ENCODE measurements at regions not wholly inside any gene's neighbourhood (a gene's known extent, or its start where the extent isn't known, plus 50 kb on each side); places are given as distances from the start of the nearest gene placed in this dataset.
A peak's percentile ranks its signal among the peaks of the same experiment; 100 is the strongest.
"Not testable (repeated sequence)": the region's sequence is repeated elsewhere in the genome, so short reads cannot be mapped to it uniquely, and the experiment has no call there.

- H3K9me3 Mint-ChIP-seq (ENCODE audit: low read depth): no peaks in the 10 kb centered on the region
- no peaks in the 10 kb centered on the region for H3K27me3 Mint-ChIP-seq (ENCODE audit: low read depth)
- TF ChIP-seq CTCF (IDR thresholded peaks at IDR 0.05): no peak
- H3K4me3 Mint-ChIP-seq (ENCODE audit: unreplicated experiment): no peak overlapping the region
- no peaks in the 10 kb centered on the region for H3K36me3 Mint-ChIP-seq (ENCODE audit: low read depth)
- H3K4me1 Mint-ChIP-seq (ENCODE audit: low read depth): peaks cover 20% of the 10 kb centered on the region
- DNase-seq (ENCODE audit: low spot score): no peak
- H3K27ac Mint-ChIP-seq (ENCODE audit: unreplicated experiment): no peak overlapping the region
These were observed 76.0 kb upstream of the RASA1 start for GRCh38 chr5:87191645-87192044.

GRCh38 chr5:87195104-87195591 is 72.5 kb upstream of the RASA1 start:
- Mint-ChIP-seq H3K4me3 (ENCODE audit: unreplicated experiment) (no peak overlapping the region), H3K27ac (ENCODE audit: unreplicated experiment) (peak overlapping the region; percentile 84), H3K9me3 (ENCODE audit: low read depth) (no peaks in the 10 kb centered on the region), H3K4me1 (ENCODE audit: low read depth) (peaks cover 20% of the 10 kb centered on the region), H3K36me3 (ENCODE audit: low read depth) (no peaks in the 10 kb centered on the region), H3K27me3 (ENCODE audit: low read depth) (no peaks in the 10 kb centered on the region)
- no peak for DNase-seq (ENCODE audit: low spot score)
- no peak for TF ChIP-seq CTCF (IDR thresholded peaks at IDR 0.05)

DNA sequence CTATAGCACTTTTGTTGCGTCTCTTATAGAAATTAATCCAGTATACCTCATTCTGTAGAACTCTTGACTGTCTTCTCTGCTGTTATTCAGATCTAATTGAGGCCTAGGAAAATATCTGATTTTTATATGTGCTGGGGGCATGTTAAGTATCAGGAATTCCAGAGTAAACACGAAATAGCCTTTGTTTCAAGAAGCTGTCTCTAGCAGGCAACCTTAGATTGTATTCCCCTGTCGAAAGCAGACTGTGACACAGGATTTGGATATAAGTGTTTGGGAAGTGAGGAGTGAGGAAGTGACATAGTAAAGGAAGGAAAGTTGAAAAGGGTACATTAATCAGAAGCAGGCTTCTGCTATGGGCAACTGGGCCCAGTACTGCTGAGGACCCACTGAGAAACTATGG is 72.1 kb upstream of the RASA1 start:
- peaks cover 20% of the 10 kb centered on the region for H3K4me1 Mint-ChIP-seq (ENCODE audit: low read depth)
- no peak for DNase-seq (ENCODE audit: low spot score)
- no peak for TF ChIP-seq CTCF (IDR thresholded peaks at IDR 0.05)
- H3K27ac Mint-ChIP-seq (ENCODE audit: unreplicated experiment): peak overlapping the region; percentile 73
- H3K27me3 Mint-ChIP-seq (ENCODE audit: low read depth): no peaks in the 10 kb centered on the region
- H3K36me3 Mint-ChIP-seq (ENCODE audit: low read depth): no peaks in the 10 kb centered on the region
- H3K4me3 Mint-ChIP-seq (ENCODE audit: unreplicated experiment): no peak overlapping the region
- H3K9me3 Mint-ChIP-seq (ENCODE audit: low read depth): peaks cover 3% of the 10 kb centered on the region

- H3K4me3 Mint-ChIP-seq (ENCODE audit: unreplicated experiment): no peak overlapping the region
- no peak for TF ChIP-seq CTCF (IDR thresholded peaks at IDR 0.05)
- H3K27me3 Mint-ChIP-seq (ENCODE audit: low read depth): no peaks in the 10 kb centered on the region
- peaks cover 4% of the 10 kb centered on the region for H3K36me3 Mint-ChIP-seq (ENCODE audit: low read depth)
- H3K9me3 Mint-ChIP-seq (ENCODE audit: low read depth): peaks cover 6% of the 10 kb centered on the region
- peaks cover 20% of the 10 kb centered on the region for H3K4me1 Mint-ChIP-seq (ENCODE audit: low read depth)
- no peak overlapping the region for H3K27ac Mint-ChIP-seq (ENCODE audit: unreplicated experiment)
- no peak for DNase-seq (ENCODE audit: low spot score)
These were observed 69.7 kb upstream of the RASA1 start for GRCh38 chr5:87198010-87198409.

DNA sequence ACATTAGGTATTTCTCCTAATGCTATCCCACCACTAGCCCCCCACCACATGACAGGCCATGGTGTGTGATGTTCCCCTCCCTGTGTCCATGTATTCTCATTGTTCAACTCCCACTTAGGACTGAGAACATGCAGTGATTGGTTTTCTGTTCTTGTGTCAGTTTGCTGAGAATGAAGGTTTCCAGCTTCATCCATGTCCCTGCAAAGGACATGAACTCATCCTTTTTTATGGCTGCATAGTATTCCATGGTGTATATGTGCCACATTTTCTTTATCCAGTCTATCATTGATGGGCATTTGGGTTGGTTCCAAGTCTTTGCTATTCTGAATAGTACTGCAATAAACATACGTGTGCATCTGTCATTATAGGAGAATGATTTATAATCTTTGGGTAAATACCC is 68.4 kb upstream of the RASA1 start:
- not testable (repeated sequence) for DNase-seq (ENCODE audit: low spot score); H3K27me3 Mint-ChIP-seq (ENCODE audit: low read depth); H3K36me3 Mint-ChIP-seq (ENCODE audit: low read depth); H3K4me3 Mint-ChIP-seq (ENCODE audit: unreplicated experiment); H3K27ac Mint-ChIP-seq (ENCODE audit: unreplicated experiment)
- Mint-ChIP-seq H3K9me3 (ENCODE audit: low read depth) (peaks cover 12% of the 10 kb centered on the region), H3K4me1 (ENCODE audit: low read depth) (peaks cover 16% of the 10 kb centered on the region)

DNA sequence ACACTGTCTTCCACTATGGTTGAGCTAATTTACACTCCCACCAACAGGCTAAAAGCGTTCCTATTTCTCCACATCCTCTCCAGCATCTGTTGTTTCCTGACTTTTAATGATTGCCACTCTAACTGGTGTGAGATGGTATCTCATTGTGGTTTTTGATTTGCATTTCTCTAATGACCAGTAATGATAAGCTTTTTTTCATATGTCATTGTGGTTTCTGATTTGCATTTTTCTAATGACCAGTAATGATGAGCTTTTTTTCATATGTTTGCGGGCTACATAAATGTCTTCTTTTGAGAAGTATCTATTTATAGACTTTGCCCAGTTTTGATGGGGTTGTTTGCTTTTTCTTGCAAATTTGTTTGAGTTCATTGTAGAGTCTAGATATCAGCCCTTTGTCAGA is 68.0 kb upstream of the RASA1 start:
- not testable (repeated sequence) for H3K27me3 Mint-ChIP-seq (ENCODE audit: low read depth); H3K36me3 Mint-ChIP-seq (ENCODE audit: low read depth); H3K27ac Mint-ChIP-seq (ENCODE audit: unreplicated experiment); DNase-seq (ENCODE audit: low spot score); H3K4me3 Mint-ChIP-seq (ENCODE audit: unreplicated experiment)
- Mint-ChIP-seq H3K4me1 (ENCODE audit: low read depth) (peaks cover 14% of the 10 kb centered on the region), H3K9me3 (ENCODE audit: low read depth) (peaks cover 12% of the 10 kb centered on the region)

Data from chondrocyte (in vitro differentiated cells).